NCI-H2081 (cell line): ENCODE measurements at regions not wholly inside any gene's neighbourhood (a gene's known extent, or its start where the extent isn't known, plus 50 kb on each side); places are given as distances from the start of the nearest gene placed in this dataset.

Experiments
- DNase-seq, 2 experiments: peaks; one replicate each; lab custom pipeline; 2025; lab: John Stamatoyannopoulos, UW

- DNase-seq = no peak
These were observed 50.2 kb upstream of the DAB2IP start for GRCh38 chr9:121601194-121601593.
